GM12872 (cell line): ENCODE measurements at regions not wholly inside any gene's neighbourhood (a gene's known extent, or its start where the extent isn't known, plus 50 kb on each side); places are given as distances from the start of the nearest gene placed in this dataset.

ENCODE experiments used
- TF ChIP-seq, protein P1 (sequence below): IDR thresholded peaks from 3 replicates; pipeline ENCODE4 v1.5.1; 2011; ENCODE audit warnings: low read depth, mild to moderate bottlenecking, low read length, moderate library complexity; ENCODE audit not compliant: insufficient read depth

- TF ChIP-seq, protein P1, sequence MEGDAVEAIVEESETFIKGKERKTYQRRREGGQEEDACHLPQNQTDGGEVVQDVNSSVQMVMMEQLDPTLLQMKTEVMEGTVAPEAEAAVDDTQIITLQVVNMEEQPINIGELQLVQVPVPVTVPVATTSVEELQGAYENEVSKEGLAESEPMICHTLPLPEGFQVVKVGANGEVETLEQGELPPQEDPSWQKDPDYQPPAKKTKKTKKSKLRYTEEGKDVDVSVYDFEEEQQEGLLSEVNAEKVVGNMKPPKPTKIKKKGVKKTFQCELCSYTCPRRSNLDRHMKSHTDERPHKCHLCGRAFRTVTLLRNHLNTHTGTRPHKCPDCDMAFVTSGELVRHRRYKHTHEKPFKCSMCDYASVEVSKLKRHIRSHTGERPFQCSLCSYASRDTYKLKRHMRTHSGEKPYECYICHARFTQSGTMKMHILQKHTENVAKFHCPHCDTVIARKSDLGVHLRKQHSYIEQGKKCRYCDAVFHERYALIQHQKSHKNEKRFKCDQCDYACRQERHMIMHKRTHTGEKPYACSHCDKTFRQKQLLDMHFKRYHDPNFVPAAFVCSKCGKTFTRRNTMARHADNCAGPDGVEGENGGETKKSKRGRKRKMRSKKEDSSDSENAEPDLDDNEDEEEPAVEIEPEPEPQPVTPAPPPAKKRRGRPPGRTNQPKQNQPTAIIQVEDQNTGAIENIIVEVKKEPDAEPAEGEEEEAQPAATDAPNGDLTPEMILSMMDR: 0 out of 3 replicates have a peak, but pooled peaks have one; percentile 12
Measured at GRCh38 chr2:183359867-183360266, 235.6 kb downstream of the NUP35 start.

DNA sequence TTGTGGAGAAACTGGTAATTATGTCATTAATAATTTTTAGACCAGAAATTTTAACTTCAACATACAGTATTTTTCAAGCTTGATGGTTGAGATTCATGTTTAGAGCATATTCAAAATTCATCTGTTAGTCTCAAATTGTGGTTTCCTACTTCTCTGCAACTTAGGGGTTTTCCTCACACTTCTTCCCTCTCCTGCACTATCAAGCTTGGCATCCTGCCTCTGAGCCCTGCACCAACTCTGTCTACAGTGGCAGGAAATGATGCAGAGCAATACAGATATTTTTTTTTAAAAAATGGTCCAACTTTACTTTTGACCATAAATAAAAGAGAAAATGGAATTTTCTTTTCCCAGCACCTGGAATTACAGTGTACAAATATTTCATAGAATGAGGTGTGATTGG, 247.3 kb downstream of the NUP35 start:
- TF ChIP-seq, protein P1: no peak

DNA sequence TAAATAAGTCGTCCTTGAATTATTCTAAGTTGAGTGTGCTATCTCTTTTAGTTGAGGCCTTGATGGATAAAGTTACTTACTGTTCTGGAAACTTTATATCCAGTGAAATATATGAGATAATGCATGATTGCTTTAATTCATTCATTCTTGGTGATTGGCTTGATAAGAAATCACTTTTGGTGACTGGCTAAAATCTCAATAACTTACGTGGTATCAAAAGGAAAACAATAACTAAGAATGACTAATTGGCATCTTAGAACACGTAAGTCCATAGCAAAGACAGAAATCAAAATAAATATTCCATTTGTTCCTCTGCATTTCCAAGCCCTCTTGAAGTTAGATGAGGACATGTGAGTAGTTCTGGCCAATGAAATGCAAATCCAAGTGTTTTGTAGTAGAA, 251.6 kb downstream of the NUP35 start:
- TF ChIP-seq, protein P1: no peak

- TF ChIP-seq, protein P1: no peak
Measured at GRCh38 chr2:183383854-183384253, 259.6 kb downstream of the NUP35 start.

- TF ChIP-seq, protein P1: no peak
Measured at GRCh38 chr2:183389546-183390080, 265.4 kb downstream of the NUP35 start.

DNA sequence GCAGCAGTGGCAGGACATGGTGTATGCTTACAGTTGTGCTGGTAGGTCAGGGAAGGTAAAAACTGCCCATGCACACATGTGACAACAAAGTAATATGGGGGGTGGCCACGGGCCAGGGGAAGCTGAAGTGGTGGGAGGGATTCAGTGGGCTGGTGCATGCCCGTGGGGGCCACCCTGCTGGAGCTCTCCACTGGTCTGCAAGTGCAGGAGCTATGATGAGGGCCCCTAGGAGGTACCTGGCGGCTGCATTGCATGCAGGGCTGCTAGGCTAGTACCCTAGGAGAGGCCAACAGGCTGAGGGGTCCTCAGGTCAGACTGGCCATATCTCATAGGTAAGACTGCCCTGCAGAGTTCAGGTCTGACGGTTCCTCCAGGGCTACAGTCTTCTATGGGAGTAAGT, 265.9 kb downstream of the NUP35 start:
- TF ChIP-seq, protein P1: no peak

- TF ChIP-seq, protein P1: no peak
Measured at GRCh38 chr2:183404392-183404791, 280.1 kb downstream of the NUP35 start.

DNA sequence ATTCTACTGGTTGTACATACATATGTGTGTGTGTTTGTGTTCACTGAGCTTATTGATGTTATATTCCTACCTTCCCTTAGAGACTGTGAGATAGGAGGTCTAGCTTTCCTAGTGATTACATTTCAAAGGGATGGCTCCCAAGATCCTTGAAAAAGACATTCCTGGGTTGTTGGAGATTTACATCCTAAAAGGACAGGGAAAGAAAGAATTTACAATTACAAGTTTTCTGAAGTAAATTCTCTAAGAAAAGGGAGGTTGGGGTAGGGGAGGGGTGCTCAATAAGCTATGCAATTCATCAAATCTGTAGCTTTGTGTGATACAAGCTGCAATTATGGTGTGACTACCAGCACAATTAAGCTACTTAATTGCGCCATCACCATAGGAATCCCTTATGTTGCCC, 284.3 kb downstream of the NUP35 start:
- TF ChIP-seq, protein P1: no peak
